Adrenal gland (tissue), 9 donors: ENCODE measurements at regions not wholly inside any gene's neighbourhood (a gene's known extent, or its start where the extent isn't known, plus 50 kb on each side); places are given as distances from the start of the nearest gene placed in this dataset.
"Not testable (repeated sequence)": the region's sequence is repeated elsewhere in the genome, so short reads cannot be mapped to it uniquely, and the experiment has no call there.

Experiments
- DNase-seq, 7 donors: peaks; one replicate each; pipeline ENCODE4 v3.0.0-alpha.2; 2019 to 2020
- H3K27ac ChIP-seq, 5 donors: fragments of 200-600 bp; sonication (generic) in 4 of 5; 1 replicate in 3 of 5; 2 replicates in 2 of 5; pipeline versions ENCODE4 v1.5.1 to v1.8.0; 2016 to 2020; ENCODE audit warnings: mild to moderate bottlenecking in 1 of 5
- H3K27me3 ChIP-seq: fragments of 200-600 bp; 2 replicates; pipeline ENCODE4 v1.8.0; 2021
- H3K36me3 ChIP-seq, 2 donors: fragments of 200-600 bp; replicated peaks in 1 of 2; 1 replicate in 1 of 2; 2 replicates in 1 of 2; pipeline versions ENCODE4 v1.5.1 to v1.8.0; 2018 to 2022
- H3K4me1 ChIP-seq, 2 donors: fragments of 200-600 bp; replicated peaks in 1 of 2; 1 replicate in 1 of 2; 2 replicates in 1 of 2; pipeline versions ENCODE4 v1.5.1 to v1.8.0; 2018 to 2021
- H3K4me3 ChIP-seq, 4 donors: fragments of 200-600 bp; sonication (generic) in 3 of 4; one replicate each; pipeline ENCODE4 v1.5.1; 2016 to 2018
- H3K9me3 ChIP-seq, 3 donors: fragments of 200-600 bp; sonication (generic) in 1 of 3; replicated peaks in 1 of 3; 1 replicate in 2 of 3; 2 replicates in 1 of 3; pipeline versions ENCODE4 v1.5.1 to v1.8.0; 2016 to 2021
- POLR2A ChIP-seq, 2 donors: fragments of 450-650 bp; IDR thresholded peaks; one replicate each; pipeline ENCODE4 v1.6.1; 2017; ENCODE audit warnings: antibody characterized with exemption in 2 of 2, mild to moderate bottlenecking in 2 of 2, moderate library complexity in 1 of 2
- WGBS, 4 donors: extraction: QIAGEN DNeasy Blood & Tissue Kit in 2 of 4; methylation state at CpG; one replicate each; pipeline versions ENCODE4 v1.1.5 to v1.1.7; 2013 to 2017; 5-methylcytosine and 5-hydroxymethylcytosine counted together
- intact Hi-C, 2 donors: fragments of 100-400 bp; cut with DNase I; formaldehyde crosslinking; loops; one replicate each; pipeline versions ENCODE4 v1.14.1 to v1.15.0; 2022 to 2023
- TF ChIP-seq, protein P1 (sequence below), 6 experiments: fragments of 450-650 bp in 4 of 6; fragments of 200-600 bp in 2 of 6; sonication (generic) in 1 of 6; IDR thresholded peaks; 1 replicate in 5 of 6; 2 replicates in 1 of 6; pipeline versions ENCODE4 v1.5.1 to v1.8.0; 2016 to 2021; ENCODE audit warnings: antibody characterized with exemption in 6 of 6, mild to moderate bottlenecking in 2 of 6, moderate library complexity in 1 of 6
- donor health status: healthy with polysubstance abuse.
- donor health status: Bipolar disorder and iron deficiency.
- donor health status: DM: yes; HTN: yes; CAD: no.
- donor health status: DM: no; HTN: no; CAD: no.
- donor health status: DM: no; HTN: no; CAD: no.

DNA sequence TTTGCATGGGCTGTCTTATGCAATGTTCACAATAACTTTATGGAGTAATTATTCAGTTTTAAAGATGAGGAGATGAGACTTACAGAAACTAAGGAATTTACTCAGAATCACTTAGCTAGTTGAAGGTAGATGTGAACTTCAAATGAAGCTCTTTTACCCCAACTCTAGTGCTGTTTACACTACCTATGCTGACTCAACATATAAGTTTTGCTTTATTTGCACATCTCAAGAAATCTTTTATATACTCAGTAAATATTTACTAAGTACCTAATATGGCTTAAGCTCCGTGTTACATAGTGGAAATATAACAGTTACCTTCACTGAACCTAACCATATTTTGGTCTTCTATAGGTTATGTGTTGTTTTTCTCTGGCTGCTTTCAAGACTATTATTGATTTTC, 293.2 kb downstream of the ANXA1 start:
- Histone ChIP-seq H3K9me3 (peaks cover 0 to 4% (median 0%) of the 10 kb centered on the region in 3 donors), H3K4me3 (no peak overlapping the region), H3K36me3 (no peaks in the 10 kb centered on the region), H3K27ac (no peak overlapping the region), H3K4me1 (no peaks in the 10 kb centered on the region), H3K27me3 (no peaks in the 10 kb centered on the region)
- 84 to 90% (median 87%) methylated on average over 1 of the region's 1 CpG for WGBS, 4 donors
- intact Hi-C loops: no loop called here
- TF ChIP-seq, protein P1, sequence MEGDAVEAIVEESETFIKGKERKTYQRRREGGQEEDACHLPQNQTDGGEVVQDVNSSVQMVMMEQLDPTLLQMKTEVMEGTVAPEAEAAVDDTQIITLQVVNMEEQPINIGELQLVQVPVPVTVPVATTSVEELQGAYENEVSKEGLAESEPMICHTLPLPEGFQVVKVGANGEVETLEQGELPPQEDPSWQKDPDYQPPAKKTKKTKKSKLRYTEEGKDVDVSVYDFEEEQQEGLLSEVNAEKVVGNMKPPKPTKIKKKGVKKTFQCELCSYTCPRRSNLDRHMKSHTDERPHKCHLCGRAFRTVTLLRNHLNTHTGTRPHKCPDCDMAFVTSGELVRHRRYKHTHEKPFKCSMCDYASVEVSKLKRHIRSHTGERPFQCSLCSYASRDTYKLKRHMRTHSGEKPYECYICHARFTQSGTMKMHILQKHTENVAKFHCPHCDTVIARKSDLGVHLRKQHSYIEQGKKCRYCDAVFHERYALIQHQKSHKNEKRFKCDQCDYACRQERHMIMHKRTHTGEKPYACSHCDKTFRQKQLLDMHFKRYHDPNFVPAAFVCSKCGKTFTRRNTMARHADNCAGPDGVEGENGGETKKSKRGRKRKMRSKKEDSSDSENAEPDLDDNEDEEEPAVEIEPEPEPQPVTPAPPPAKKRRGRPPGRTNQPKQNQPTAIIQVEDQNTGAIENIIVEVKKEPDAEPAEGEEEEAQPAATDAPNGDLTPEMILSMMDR (IDR thresholded peaks at IDR 0.05): no peak
- TF ChIP-seq POLR2A (IDR thresholded peaks at IDR 0.05): no peak
- DNase-seq: no peak

DNA sequence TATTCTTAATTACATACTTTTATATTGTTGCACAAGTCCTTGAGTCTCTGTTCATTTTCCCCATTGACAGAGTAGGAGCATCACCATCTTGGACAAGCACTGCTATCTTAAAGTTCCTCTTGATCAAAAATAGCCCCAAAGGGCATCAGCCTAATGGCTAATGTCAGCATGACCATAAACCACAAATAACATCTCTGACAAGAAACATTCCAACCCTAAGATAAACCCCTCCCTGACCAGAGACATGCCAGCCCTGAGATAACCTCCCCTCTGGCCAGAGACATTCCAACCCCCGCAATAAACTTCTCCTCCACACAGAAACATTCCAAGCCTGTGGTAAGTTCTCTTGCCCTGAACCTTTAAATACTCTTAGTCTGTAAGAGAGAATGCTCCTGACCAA, 293.7 kb downstream of the ANXA1 start:
- H3K4me3 ChIP-seq, H3K27me3 ChIP-seq, H3K4me1 ChIP-seq, DNase-seq, H3K36me3 ChIP-seq, H3K9me3 ChIP-seq, intact Hi-C loops, H3K27ac ChIP-seq: not testable (repeated sequence)
- WGBS, 4 donors: 64 to 74% (median 71%) methylated on average over 1 of the region's 1 CpG

DNA sequence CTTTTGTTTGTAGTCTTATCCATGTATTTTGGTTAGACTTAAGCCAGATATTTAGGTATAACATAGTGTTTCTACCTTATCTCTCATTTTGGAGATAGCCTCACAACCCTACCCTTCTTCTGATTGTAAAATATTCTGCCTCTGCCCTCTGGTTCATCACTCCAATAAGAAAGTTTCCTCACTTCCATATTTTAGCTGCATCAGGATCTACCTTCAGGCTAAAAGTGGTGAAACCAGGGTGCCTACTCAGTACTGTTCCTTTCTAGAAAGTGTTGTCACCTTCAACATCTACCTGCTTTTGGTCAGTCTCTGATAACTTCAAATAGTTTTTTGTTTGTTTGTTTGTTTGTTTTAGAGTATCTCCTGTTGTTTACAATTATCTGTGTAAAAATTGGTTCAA, 294.6 kb downstream of the ANXA1 start:
- Histone ChIP-seq H3K9me3 (peaks cover 0 to 4% (median 0%) of the 10 kb centered on the region in 3 donors), H3K27me3 (no peaks in the 10 kb centered on the region), H3K27ac (no peak overlapping the region), H3K36me3 (no peaks in the 10 kb centered on the region), H3K4me3 (no peak overlapping the region), H3K4me1 (no peaks in the 10 kb centered on the region)
- no peak for DNase-seq
- TF ChIP-seq, protein P1 (IDR thresholded peaks at IDR 0.05): no peak
- no peak for TF ChIP-seq POLR2A (IDR thresholded peaks at IDR 0.05)
- intact Hi-C loops: no loop called here

DNA sequence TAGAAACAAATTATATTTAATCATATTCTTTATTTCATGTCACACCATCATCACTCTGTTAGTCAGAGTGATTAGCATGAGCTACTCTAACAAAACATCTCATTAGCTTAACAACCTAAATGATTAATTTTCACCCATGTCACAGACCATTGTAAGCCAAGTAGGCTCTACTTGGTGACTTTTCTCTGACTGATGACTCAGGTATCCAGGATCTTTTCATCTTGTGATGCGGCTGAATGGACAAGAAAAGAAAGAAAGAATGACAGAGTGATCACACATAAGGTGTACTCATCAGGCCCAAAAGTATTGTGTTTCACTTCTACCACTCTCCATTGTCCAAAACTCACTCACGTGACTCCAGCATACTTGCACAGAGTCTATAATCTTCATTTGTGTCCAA, 299.3 kb downstream of the ANXA1 start:
- Histone ChIP-seq H3K9me3 (no peaks in the 10 kb centered on the region), H3K4me1 (no peaks in the 10 kb centered on the region), H3K36me3 (no peaks in the 10 kb centered on the region), H3K4me3 (no peak overlapping the region), H3K27me3 (no peaks in the 10 kb centered on the region), H3K27ac (no peak overlapping the region)
- no peak for DNase-seq
- WGBS, 4 donors: 77 to 92% (median 85%) methylated on average over 2 of the region's 2 CpGs
- intact Hi-C loops: no loop called here
- TF ChIP-seq, protein P1 (IDR thresholded peaks at IDR 0.05): no peak
- no peak for TF ChIP-seq POLR2A (IDR thresholded peaks at IDR 0.05)

DNA sequence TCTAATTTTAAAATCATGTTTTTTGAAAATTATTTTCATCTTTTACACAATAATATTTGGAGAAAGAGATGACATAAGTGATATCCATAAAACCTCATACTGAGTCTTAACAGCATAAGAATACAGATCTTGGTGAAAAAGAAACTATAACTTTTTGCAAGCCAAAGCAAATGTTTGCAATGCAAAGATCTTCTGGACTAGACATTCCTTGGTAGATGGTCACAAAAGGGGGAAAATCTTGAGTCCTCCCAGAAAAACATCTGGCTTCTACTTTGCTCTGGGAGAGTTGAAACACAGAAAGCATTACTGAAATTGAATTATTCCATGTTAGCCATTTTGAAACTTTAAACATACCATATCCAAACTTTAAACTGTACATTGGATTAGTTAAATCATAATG, 308.2 kb downstream of the ANXA1 start:
- intact Hi-C loops: no loop called here
- Histone ChIP-seq H3K9me3 (no peaks in the 10 kb centered on the region), H3K27me3 (no peaks in the 10 kb centered on the region), H3K27ac (no peak overlapping the region), H3K36me3 (no peaks in the 10 kb centered on the region), H3K4me3 (no peak overlapping the region), H3K4me1 (no peaks in the 10 kb centered on the region)
- TF ChIP-seq, protein P1 (IDR thresholded peaks at IDR 0.05): no peak
- no peak for TF ChIP-seq POLR2A (IDR thresholded peaks at IDR 0.05)
- DNase-seq: no peak
